ENCODE measurements at regions not wholly inside any gene's neighbourhood (a gene's known extent, or its start where the extent isn't known, plus 50 kb on each side); places are given as distances from the start of the nearest gene placed in this dataset.

DNA sequence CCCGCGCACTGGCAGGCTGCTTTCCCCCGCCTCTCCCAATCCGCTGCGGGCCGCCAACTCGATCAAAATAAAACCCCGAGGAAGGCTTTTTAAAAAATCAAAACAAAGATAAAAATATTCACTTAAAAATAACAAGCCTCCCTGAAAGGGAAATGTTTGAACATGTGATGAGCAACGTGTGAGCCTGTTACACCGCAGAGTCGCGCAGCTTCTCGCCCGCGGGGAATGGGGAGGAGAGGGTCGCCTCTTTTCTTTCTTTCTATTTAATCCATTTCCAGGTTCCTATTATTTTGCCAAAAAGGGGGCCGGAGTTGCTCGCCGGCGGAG is 326.0 kb upstream of the F9 start:
- H4K20me1 ChIP-seq (replicated peaks; ENCODE audit: control insufficient read depth, insufficient read depth, low read length) = no peaks in the 10 kb centered on the region
- no peaks in the 10 kb centered on the region for H3K9me1 ChIP-seq (ENCODE audit: control insufficient read depth, insufficient read depth, low read length)

More for the DNA sequence above, 326.0 kb upstream of the F9 start:
- no peak for DNase-seq (ENCODE audit: extremely low read depth in 1 of 4, low spot score in 3 of 4)
- H3K9me3 ChIP-seq (replicated peaks; ENCODE audit: control insufficient read depth, insufficient read depth, low read depth, low read length) = no peaks in the 10 kb centered on the region
- TSS peak; percentile 60 for BruUV-seq (replicated peaks)
- ChIA-PET CTCF (ENCODE audit: low intra/inter-chr PET ratio) (no interaction called here), POLR2A (interaction anchor here (1.2 to 1.6 kb wide), 2 partner anchors 10 to 14 kb away, joined by 3 to 5 read pairs; no protein-coding TSS in a partner anchor)
- FAIRE-seq = no peak
- no peaks in the 10 kb centered on the region for H3K27me3 ChIP-seq (ENCODE audit: control insufficient read depth in 2 of 2, insufficient read depth in 2 of 2, low read length in 2 of 2)
- H3K36me3 ChIP-seq (ENCODE audit: control insufficient read depth, insufficient read depth, low read length) = peaks cover 4% of the 10 kb centered on the region; the same call in 1 of the 3 replicates
- H3K79me2 ChIP-seq (ENCODE audit: control insufficient read depth, insufficient read depth, low read length) = peaks cover 13% of the 10 kb centered on the region; the same call in 2 of the 3 replicates
- H3K4me3 ChIP-seq = peak overlapping the region; percentile 45
- H2AFZ ChIP-seq (ENCODE audit: low read depth, low read length) = peak overlapping the region; percentile 72
- H3K9ac ChIP-seq (ENCODE audit: insufficient read depth in 1 of 2, low read depth in 2 of 2, low read length in 2 of 2) = peak overlapping the region; percentile 64 to 91
- no peak for ATAC-seq
- in situ Hi-C loops (cut with MboI) (no loop called here), intact Hi-C loops (cut with micrococcal nuclease) (loop anchor here (5.0 kb wide), 1 partner anchor 77 kb away; no protein-coding TSS in a partner anchor)
- 37% methylated on average over 13 of the region's 20 CpGs for WGBS (ENCODE audit: insufficient coverage, low coverage, missing lambda C conversion rate)
- peaks cover 37 to 46% of the 10 kb centered on the region in 2 experiments; a peak in 4 of 5 replicates for H3K4me1 ChIP-seq (replicated peaks in 1 of 2; ENCODE audit: control insufficient read depth in 2 of 2, insufficient read depth in 2 of 2, low read length in 2 of 2)
- TF ChIP-seq HDAC2 (IDR thresholded peaks at IDR 0.05) = no peak
- no peak for TF ChIP-seq ZNF584 (CRISPR knock-in tag; IDR thresholded peaks at IDR 0.05; ENCODE audit: low read depth)
- TF ChIP-seq RBBP5 (IDR thresholded peaks at IDR 0.05; ENCODE audit: borderline replicate concordance, insufficient read depth, low read length, poor library complexity, severe bottlenecking) = peak; percentile 21
- TF ChIP-seq CBX1 (IDR thresholded peaks at IDR 0.05; ENCODE audit: low read depth) = no peak
- no peak for TF ChIP-seq RBM17 (IDR thresholded peaks at IDR 0.05; ENCODE audit: borderline replicate concordance, low read depth, low read length)
- no peak for TF ChIP-seq ARID3A (IDR thresholded peaks at IDR 0.05; ENCODE audit: borderline replicate concordance, low read depth, low read length)
- peak overlapping the region; percentile 70 for H3K27ac ChIP-seq (ENCODE audit: extremely low read depth, low read depth, low read length)
- H3K4me2 ChIP-seq (ENCODE audit: insufficient read depth, low read length) = peak overlapping the region; percentile 57; the same call in 1 of the 2 replicates
